ENCODE measurements at regions not wholly inside any gene's neighbourhood (a gene's known extent, or its start where the extent isn't known, plus 50 kb on each side); places are given as distances from the start of the nearest gene placed in this dataset.

DNA sequence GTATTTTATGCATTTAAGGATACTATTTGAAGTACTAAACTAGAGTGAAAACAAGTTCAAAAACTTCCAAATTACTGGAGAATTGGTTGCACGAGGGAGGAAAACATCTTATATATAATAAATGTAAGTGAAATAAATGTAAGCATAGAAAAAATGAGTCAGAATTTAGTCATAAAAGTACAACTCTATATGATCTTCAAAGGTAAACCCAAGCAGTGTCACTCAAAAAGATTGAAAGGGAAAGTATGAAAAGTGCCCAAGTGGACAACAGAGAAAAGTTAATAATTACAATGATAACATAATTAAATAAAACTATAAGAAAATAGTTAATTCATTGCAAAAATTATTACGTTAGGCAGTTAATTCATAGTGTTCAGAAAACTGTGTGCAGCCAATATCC is 2288.5 kb upstream of the C9orf72 start:
- H3K36me3 Mint-ChIP-seq (ENCODE audit: insufficient read depth, unreplicated experiment) = no peaks in the 10 kb centered on the region
- no peaks in the 10 kb centered on the region for H3K36me3 ChIP-seq (ENCODE audit: control insufficient read depth, insufficient read depth, low read length)
- no TSS peak for BruUV-seq (replicated peaks)

DNA sequence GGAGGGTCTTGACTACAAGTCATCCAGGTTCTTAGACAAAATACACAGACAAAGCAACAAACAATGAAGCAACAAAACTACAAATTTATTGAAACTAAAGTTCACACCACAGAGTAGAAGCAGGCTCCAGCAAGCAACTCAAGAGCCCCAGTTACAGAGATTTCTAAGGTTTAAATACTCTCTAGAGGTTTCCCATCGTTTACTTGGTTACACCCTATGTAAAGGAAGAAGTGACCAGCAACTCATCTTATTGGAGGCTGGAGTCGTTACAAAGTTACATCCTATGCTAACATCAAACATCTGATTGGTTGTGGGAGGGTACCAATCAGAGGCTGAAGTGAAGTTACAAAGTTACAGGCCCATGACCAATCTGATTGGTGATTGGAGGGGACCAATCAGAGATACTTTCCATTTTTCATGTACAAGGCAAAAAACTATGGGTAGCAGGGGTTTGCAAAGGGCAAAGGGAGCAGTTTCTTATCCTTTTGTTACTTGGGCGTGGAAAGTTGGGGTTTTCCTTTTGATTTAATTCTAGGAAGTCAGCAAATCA is 2292.6 kb upstream of the C9orf72 start:
- no peaks in the 10 kb centered on the region for H3K27me3 Mint-ChIP-seq (ENCODE audit: insufficient read depth, unreplicated experiment)
- no peak overlapping the region for H3K4me3 Mint-ChIP-seq (ENCODE audit: unreplicated experiment)
- intact Hi-C loops (cut with micrococcal nuclease; ENCODE audit: unreplicated experiment) = no loop called here
- ChIA-PET POLR2A (no interaction called here), CTCF (no interaction called here)
- no peak overlapping the region for H3K27ac Mint-ChIP-seq (ENCODE audit: unreplicated experiment)
- no TSS peak for BruUV-seq (replicated peaks)
- Histone ChIP-seq H3K4me3 (ENCODE audit: low read depth, low read length) (no peak overlapping the region), H3K9me3 (no peaks in the 10 kb centered on the region), H3K4me1 (no peaks in the 10 kb centered on the region), H3K36me3 (ENCODE audit: control insufficient read depth, insufficient read depth, low read length) (no peaks in the 10 kb centered on the region), H3K27me3 (replicated peaks; ENCODE audit: control insufficient read depth, insufficient read depth, low read length) (no peaks in the 10 kb centered on the region)
- DNase-seq = no peak
- TF ChIP-seq, protein P1, sequence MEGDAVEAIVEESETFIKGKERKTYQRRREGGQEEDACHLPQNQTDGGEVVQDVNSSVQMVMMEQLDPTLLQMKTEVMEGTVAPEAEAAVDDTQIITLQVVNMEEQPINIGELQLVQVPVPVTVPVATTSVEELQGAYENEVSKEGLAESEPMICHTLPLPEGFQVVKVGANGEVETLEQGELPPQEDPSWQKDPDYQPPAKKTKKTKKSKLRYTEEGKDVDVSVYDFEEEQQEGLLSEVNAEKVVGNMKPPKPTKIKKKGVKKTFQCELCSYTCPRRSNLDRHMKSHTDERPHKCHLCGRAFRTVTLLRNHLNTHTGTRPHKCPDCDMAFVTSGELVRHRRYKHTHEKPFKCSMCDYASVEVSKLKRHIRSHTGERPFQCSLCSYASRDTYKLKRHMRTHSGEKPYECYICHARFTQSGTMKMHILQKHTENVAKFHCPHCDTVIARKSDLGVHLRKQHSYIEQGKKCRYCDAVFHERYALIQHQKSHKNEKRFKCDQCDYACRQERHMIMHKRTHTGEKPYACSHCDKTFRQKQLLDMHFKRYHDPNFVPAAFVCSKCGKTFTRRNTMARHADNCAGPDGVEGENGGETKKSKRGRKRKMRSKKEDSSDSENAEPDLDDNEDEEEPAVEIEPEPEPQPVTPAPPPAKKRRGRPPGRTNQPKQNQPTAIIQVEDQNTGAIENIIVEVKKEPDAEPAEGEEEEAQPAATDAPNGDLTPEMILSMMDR (IDR thresholded peaks at IDR 0.05; ENCODE audit: insufficient read depth in 1 of 2, low read depth in 1 of 2, low read length in 1 of 2, severe bottlenecking in 1 of 2, unreplicated experiment in 1 of 2) = no peak
- peaks cover 8% of the 10 kb centered on the region for H3K9me3 Mint-ChIP-seq (ENCODE audit: unreplicated experiment)
- H3K4me1 Mint-ChIP-seq (ENCODE audit: low read depth, unreplicated experiment) = no peaks in the 10 kb centered on the region
- no peaks in the 10 kb centered on the region for H3K36me3 Mint-ChIP-seq (ENCODE audit: insufficient read depth, unreplicated experiment)

More for the DNA sequence above, 2288.5 kb upstream of the C9orf72 start:
- ChIA-PET CTCF (no interaction called here), POLR2A (no interaction called here)
- H3K4me3 Mint-ChIP-seq (ENCODE audit: unreplicated experiment) = no peak overlapping the region
- H3K27me3 Mint-ChIP-seq (ENCODE audit: insufficient read depth, unreplicated experiment) = no peaks in the 10 kb centered on the region
- intact Hi-C loops (cut with micrococcal nuclease; ENCODE audit: unreplicated experiment) = no loop called here
- peaks cover 8% of the 10 kb centered on the region for H3K9me3 Mint-ChIP-seq (ENCODE audit: unreplicated experiment)
- H3K27me3 ChIP-seq (replicated peaks; ENCODE audit: control insufficient read depth, insufficient read depth, low read length) = no peaks in the 10 kb centered on the region
- DNase-seq = no peak
- TF ChIP-seq, protein P1 (IDR thresholded peaks at IDR 0.05; ENCODE audit: insufficient read depth in 1 of 2, low read depth in 1 of 2, low read length in 1 of 2, severe bottlenecking in 1 of 2, unreplicated experiment in 1 of 2) = no peak
- no peak overlapping the region for H3K4me3 ChIP-seq (ENCODE audit: low read depth, low read length)
- H3K4me1 ChIP-seq = no peaks in the 10 kb centered on the region
- H3K27ac Mint-ChIP-seq (ENCODE audit: unreplicated experiment) = no peak overlapping the region
- no peaks in the 10 kb centered on the region for H3K9me3 ChIP-seq
- H3K4me1 Mint-ChIP-seq (ENCODE audit: low read depth, unreplicated experiment) = no peaks in the 10 kb centered on the region

DNA sequence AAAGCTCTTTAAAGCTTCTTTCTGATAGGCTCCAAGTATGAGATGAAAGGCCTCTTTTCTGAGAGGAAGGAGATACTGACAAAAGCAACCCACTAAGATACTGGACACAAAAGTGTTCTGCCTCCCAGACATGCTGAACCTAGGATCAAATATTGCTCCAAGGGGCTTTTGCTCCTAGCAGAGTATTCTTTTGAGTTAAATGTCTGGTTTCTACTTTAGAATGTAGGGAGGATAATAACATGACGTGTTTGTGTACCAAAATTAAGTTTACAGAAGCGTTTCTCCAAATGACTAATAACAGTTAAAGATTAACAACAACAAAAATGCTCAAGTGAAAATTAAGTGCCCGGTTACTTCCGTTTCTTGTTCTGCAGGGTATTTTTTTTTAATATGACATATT is 2293.3 kb upstream of the C9orf72 start:
- H3K36me3 Mint-ChIP-seq (ENCODE audit: insufficient read depth, unreplicated experiment) = no peaks in the 10 kb centered on the region
- no peaks in the 10 kb centered on the region for H3K4me1 ChIP-seq
- H3K4me3 Mint-ChIP-seq (ENCODE audit: unreplicated experiment) = no peak overlapping the region
- POLR2A ChIA-PET = no interaction called here
- H3K4me1 Mint-ChIP-seq (ENCODE audit: low read depth, unreplicated experiment) = no peaks in the 10 kb centered on the region
- BruUV-seq (replicated peaks) = no TSS peak
- H3K27me3 ChIP-seq (replicated peaks; ENCODE audit: control insufficient read depth, insufficient read depth, low read length) = no peaks in the 10 kb centered on the region
- no peak for DNase-seq
- H3K36me3 ChIP-seq (ENCODE audit: control insufficient read depth, insufficient read depth, low read length) = no peaks in the 10 kb centered on the region
- intact Hi-C loops (cut with micrococcal nuclease; ENCODE audit: unreplicated experiment) = no loop called here
- H3K4me3 ChIP-seq (ENCODE audit: low read depth, low read length) = no peak overlapping the region
- TF ChIP-seq, protein P1 (IDR thresholded peaks at IDR 0.05; ENCODE audit: insufficient read depth in 1 of 2, low read depth in 1 of 2, low read length in 1 of 2, severe bottlenecking in 1 of 2, unreplicated experiment in 1 of 2) = no peak
- CTCF ChIA-PET = no interaction called here
- H3K9me3 Mint-ChIP-seq (ENCODE audit: unreplicated experiment) = peaks cover 8% of the 10 kb centered on the region
- H3K9me3 ChIP-seq = no peaks in the 10 kb centered on the region
- H3K27me3 Mint-ChIP-seq (ENCODE audit: insufficient read depth, unreplicated experiment) = no peaks in the 10 kb centered on the region
- no peak overlapping the region for H3K27ac Mint-ChIP-seq (ENCODE audit: unreplicated experiment)
